ENCODE measurements at regions not wholly inside any gene's neighbourhood (a gene's known extent, or its start where the extent isn't known, plus 50 kb on each side); places are given as distances from the start of the nearest gene placed in this dataset.
A peak's percentile ranks its signal among the peaks of the same experiment; 100 is the strongest.
"Not testable (repeated sequence)": the region's sequence is repeated elsewhere in the genome, so short reads cannot be mapped to it uniquely, and the experiment has no call there.

DNA sequence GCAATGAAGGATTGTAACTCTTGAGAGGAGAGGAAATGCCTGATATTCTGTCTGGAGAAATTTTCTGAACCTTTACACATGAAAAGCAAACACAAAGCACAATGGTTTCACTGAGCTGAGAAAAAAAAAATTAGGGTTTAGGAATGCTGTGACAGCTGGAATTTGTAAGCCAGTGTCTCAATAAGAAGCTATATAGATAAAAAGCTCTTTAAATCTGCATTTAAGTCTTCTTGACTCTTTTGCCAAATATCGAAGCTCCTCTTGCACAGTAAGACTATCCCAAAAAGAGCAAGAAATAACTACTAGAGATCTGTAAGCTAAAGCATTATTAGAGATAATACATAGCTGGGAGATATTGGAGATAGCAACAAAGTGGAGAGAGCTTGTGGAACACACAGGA lies 1334.0 kb upstream of the CITED2 start:
- Histone ChIP-seq H3K4me1 (ENCODE audit: insufficient read depth, low read length, poor library complexity, severe bottlenecking) (peaks cover 5% of the 10 kb centered on the region), H3K4me3 (ENCODE audit: low read depth, low read length, poor library complexity, severe bottlenecking) (no peak overlapping the region), H3K27ac (ENCODE audit: low read depth, low read length, poor library complexity, severe bottlenecking) (peak overlapping the region; percentile 50), H3K36me3 (ENCODE audit: insufficient read depth, low read length, poor library complexity, severe bottlenecking) (no peaks in the 10 kb centered on the region), H3K27me3 (replicated peaks; ENCODE audit: insufficient read depth, low read depth, low read length, poor library complexity) (no peaks in the 10 kb centered on the region), H3K9me3 (ENCODE audit: low read depth, low read length, poor library complexity, severe bottlenecking) (peaks cover 2% of the 10 kb centered on the region)
- ChIA-PET CTCF (no interaction called here), POLR2A (ENCODE audit: low non-redundant PET) (interaction anchor here (0.7 kb wide), 1 partner anchor 38 kb away, joined by 4 read pairs; no protein-coding TSS in a partner anchor)
- intact Hi-C loops (cut with micrococcal nuclease; ENCODE audit: unreplicated experiment): no loop called here
- TF ChIP-seq, protein P1, sequence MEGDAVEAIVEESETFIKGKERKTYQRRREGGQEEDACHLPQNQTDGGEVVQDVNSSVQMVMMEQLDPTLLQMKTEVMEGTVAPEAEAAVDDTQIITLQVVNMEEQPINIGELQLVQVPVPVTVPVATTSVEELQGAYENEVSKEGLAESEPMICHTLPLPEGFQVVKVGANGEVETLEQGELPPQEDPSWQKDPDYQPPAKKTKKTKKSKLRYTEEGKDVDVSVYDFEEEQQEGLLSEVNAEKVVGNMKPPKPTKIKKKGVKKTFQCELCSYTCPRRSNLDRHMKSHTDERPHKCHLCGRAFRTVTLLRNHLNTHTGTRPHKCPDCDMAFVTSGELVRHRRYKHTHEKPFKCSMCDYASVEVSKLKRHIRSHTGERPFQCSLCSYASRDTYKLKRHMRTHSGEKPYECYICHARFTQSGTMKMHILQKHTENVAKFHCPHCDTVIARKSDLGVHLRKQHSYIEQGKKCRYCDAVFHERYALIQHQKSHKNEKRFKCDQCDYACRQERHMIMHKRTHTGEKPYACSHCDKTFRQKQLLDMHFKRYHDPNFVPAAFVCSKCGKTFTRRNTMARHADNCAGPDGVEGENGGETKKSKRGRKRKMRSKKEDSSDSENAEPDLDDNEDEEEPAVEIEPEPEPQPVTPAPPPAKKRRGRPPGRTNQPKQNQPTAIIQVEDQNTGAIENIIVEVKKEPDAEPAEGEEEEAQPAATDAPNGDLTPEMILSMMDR (conservative IDR thresholded peaks at IDR 0.05; ENCODE audit: low read depth, low read length): no peak
- no peak for TF ChIP-seq EZH2 (IDR thresholded peaks at IDR 0.05; ENCODE audit: borderline replicate concordance, low read depth, low read length, poor library complexity, severe bottlenecking)
- BruUV-seq (replicated peaks): no TSS peak
- DNase-seq (ENCODE audit: low spot score): no peak

DNA sequence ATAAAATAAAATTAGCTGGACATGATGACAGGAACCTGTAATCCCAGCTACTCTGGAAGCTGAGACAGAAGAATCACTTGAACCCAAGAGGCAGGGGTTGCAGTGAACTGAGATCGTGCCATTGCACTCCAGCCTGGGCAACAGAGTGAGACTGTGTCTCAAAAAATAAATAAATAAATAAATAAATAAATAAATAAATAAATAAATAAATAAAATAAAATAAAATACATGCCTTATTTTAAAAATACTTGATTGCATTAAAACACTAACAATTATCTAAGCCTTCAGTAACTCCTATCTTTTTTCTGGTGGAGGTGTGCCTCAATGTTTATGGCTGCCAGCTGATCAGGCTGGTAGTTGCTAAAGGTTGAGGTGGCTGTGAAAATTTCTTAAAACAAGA lies 1329.6 kb upstream of the CITED2 start:
- H3K9me3 ChIP-seq (ENCODE audit: low read depth, low read length, poor library complexity, severe bottlenecking); CTCF ChIA-PET; H3K4me1 ChIP-seq (ENCODE audit: insufficient read depth, low read length, poor library complexity, severe bottlenecking); H3K36me3 ChIP-seq (ENCODE audit: insufficient read depth, low read length, poor library complexity, severe bottlenecking); BruUV-seq (replicated peaks); DNase-seq (ENCODE audit: low spot score); POLR2A ChIA-PET (ENCODE audit: low non-redundant PET); intact Hi-C loops (cut with micrococcal nuclease; ENCODE audit: unreplicated experiment); H3K27ac ChIP-seq (ENCODE audit: low read depth, low read length, poor library complexity, severe bottlenecking); H3K27me3 ChIP-seq (replicated peaks; ENCODE audit: insufficient read depth, low read depth, low read length, poor library complexity); H3K4me3 ChIP-seq (ENCODE audit: low read depth, low read length, poor library complexity, severe bottlenecking): not testable (repeated sequence)

- intact Hi-C loops (cut with micrococcal nuclease; ENCODE audit: unreplicated experiment): no loop called here
- no peak for DNase-seq (ENCODE audit: low spot score)
- ChIA-PET CTCF (no interaction called here), POLR2A (ENCODE audit: low non-redundant PET) (no interaction called here)
- H3K4me1 ChIP-seq (ENCODE audit: insufficient read depth, low read length, poor library complexity, severe bottlenecking): no peaks in the 10 kb centered on the region
- H3K4me3 ChIP-seq (ENCODE audit: low read depth, low read length, poor library complexity, severe bottlenecking): no peak overlapping the region
- TF ChIP-seq, protein P1 (conservative IDR thresholded peaks at IDR 0.05; ENCODE audit: low read depth, low read length): no peak
- no peak for TF ChIP-seq EZH2 (IDR thresholded peaks at IDR 0.05; ENCODE audit: borderline replicate concordance, low read depth, low read length, poor library complexity, severe bottlenecking)
- no peak overlapping the region for H3K27ac ChIP-seq (ENCODE audit: low read depth, low read length, poor library complexity, severe bottlenecking)
- H3K9me3 ChIP-seq (ENCODE audit: low read depth, low read length, poor library complexity, severe bottlenecking): no peaks in the 10 kb centered on the region
- no peaks in the 10 kb centered on the region for H3K36me3 ChIP-seq (ENCODE audit: insufficient read depth, low read length, poor library complexity, severe bottlenecking)
- BruUV-seq (replicated peaks): no TSS peak
- no peaks in the 10 kb centered on the region for H3K27me3 ChIP-seq (replicated peaks; ENCODE audit: insufficient read depth, low read depth, low read length, poor library complexity)
Measured at GRCh38 chr6:140697585-140697984, 1323.1 kb upstream of the CITED2 start.

DNA sequence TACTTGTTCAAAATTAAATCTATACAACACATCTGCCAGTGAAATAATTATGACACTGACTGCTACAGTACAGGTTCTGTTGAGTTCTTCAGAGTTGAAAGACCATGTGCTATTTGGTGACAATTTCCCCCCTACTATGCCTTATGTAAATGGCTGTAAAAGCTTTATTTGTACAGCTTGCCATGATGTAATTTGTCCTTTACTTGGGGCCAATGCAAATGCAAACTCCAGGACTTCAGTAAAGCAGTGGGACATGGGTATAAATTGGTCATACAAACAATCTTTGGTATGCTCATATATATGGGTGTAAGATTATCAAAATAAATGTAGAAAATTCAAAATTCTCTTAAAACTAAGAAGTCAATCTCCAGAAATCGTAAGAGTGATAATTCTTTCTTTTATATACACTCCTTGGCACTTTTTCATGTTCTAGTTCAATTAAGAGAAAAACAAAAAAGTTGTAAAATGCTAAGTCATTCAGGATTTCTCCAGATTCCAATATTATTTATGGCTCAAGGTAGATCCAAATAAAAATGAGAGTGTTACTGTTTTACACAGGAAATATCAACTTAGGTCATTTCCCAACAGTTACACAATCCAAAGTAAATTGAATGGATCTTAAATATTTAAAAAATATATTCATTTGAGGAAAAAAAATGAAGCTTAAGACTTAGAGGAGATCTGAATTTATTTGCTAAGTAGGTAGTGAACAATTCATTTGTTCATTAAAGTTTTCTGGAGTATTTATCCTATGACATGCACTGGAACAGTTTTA lies 1310.5 kb upstream of the CITED2 start:
- no TSS peak for BruUV-seq (replicated peaks)
- Histone ChIP-seq H3K27me3 (replicated peaks; ENCODE audit: insufficient read depth, low read depth, low read length, poor library complexity) (no peaks in the 10 kb centered on the region), H3K4me1 (ENCODE audit: insufficient read depth, low read length, poor library complexity, severe bottlenecking) (no peaks in the 10 kb centered on the region), H3K36me3 (ENCODE audit: insufficient read depth, low read length, poor library complexity, severe bottlenecking) (no peaks in the 10 kb centered on the region), H3K4me3 (ENCODE audit: low read depth, low read length, poor library complexity, severe bottlenecking) (no peak overlapping the region), H3K27ac (ENCODE audit: low read depth, low read length, poor library complexity, severe bottlenecking) (peak overlapping the region; percentile 39), H3K9me3 (ENCODE audit: low read depth, low read length, poor library complexity, severe bottlenecking) (no peaks in the 10 kb centered on the region)
- CTCF ChIA-PET: no interaction called here
- POLR2A ChIA-PET (ENCODE audit: low non-redundant PET): no interaction called here
- intact Hi-C loops (cut with micrococcal nuclease; ENCODE audit: unreplicated experiment): no loop called here
- peak; percentile 40 for DNase-seq (ENCODE audit: low spot score)
- TF ChIP-seq EZH2 (IDR thresholded peaks at IDR 0.05; ENCODE audit: borderline replicate concordance, low read depth, low read length, poor library complexity, severe bottlenecking): no peak
- TF ChIP-seq, protein P1 (conservative IDR thresholded peaks at IDR 0.05; ENCODE audit: low read depth, low read length): no peak

Data from A673 (cell line).